ENCODE measurements at regions not wholly inside any gene's neighbourhood (a gene's known extent, or its start where the extent isn't known, plus 50 kb on each side); places are given as distances from the start of the nearest gene placed in this dataset.

GRCh38 chr16:16966439-16966838, 504.3 kb downstream of the XYLT1 start:
- intact Hi-C loops (cut with micrococcal nuclease), result no loop called here
- no peak for DNase-seq
- Histone ChIP-seq H3K4me3 (ENCODE audit: low read length) (no peak overlapping the region), H3K27ac (ENCODE audit: low read length) (no peak overlapping the region), H3K4me1 (ENCODE audit: insufficient read depth, low read length) (no peaks in the 10 kb centered on the region), H3K9me3 (ENCODE audit: low read length) (no peaks in the 10 kb centered on the region), H3K9ac (ENCODE audit: low read length) (no peak overlapping the region), H3K79me2 (ENCODE audit: low read length) (no peaks in the 10 kb centered on the region), H3K4me2 (ENCODE audit: low read length) (no peak overlapping the region), H3K36me3 (ENCODE audit: low read depth, low read length) (no peaks in the 10 kb centered on the region), H4K20me1 (ENCODE audit: low read length) (no peaks in the 10 kb centered on the region), H3F3A (ENCODE audit: low read length, unreplicated experiment) (no peaks in the 10 kb centered on the region), H2AFZ (ENCODE audit: low read length) (no peak overlapping the region), H3K9me2 (replicated peaks; ENCODE audit: low read length) (no peaks in the 10 kb centered on the region), H3K27me3 (ENCODE audit: low read length) (no peaks in the 10 kb centered on the region)
- BruUV-seq (replicated peaks), result no TSS peak
- no peak for ATAC-seq
- POLR2A ChIA-PET (ENCODE audit: unreplicated experiment), result no interaction called here
- CTCF ChIA-PET, result no interaction called here
- no peak for TF ChIP-seq EZH2phosphoT487 (IDR thresholded peaks at IDR 0.05; ENCODE audit: borderline replicate concordance, low read length)
- TF ChIP-seq EZH2 (IDR thresholded peaks at IDR 0.05; ENCODE audit: low read length, unreplicated experiment), result no peak
- no peak for TF ChIP-seq CTCF (conservative IDR thresholded peaks at IDR 0.05; ENCODE audit: low read depth, low read length)

- Histone ChIP-seq H3F3A (ENCODE audit: low read length, unreplicated experiment) (no peaks in the 10 kb centered on the region), H3K27me3 (ENCODE audit: low read length) (no peaks in the 10 kb centered on the region), H3K79me2 (ENCODE audit: low read length) (no peaks in the 10 kb centered on the region), H3K4me3 (ENCODE audit: low read length) (no peak overlapping the region), H3K9me3 (ENCODE audit: low read length) (no peaks in the 10 kb centered on the region), H3K9me2 (replicated peaks; ENCODE audit: low read length) (no peaks in the 10 kb centered on the region), H4K20me1 (ENCODE audit: low read length) (no peaks in the 10 kb centered on the region), H3K27ac (ENCODE audit: low read length) (no peak overlapping the region), H3K9ac (ENCODE audit: low read length) (no peak overlapping the region), H3K4me1 (ENCODE audit: insufficient read depth, low read length) (no peaks in the 10 kb centered on the region), H2AFZ (ENCODE audit: low read length) (no peak overlapping the region), H3K36me3 (ENCODE audit: low read depth, low read length) (no peaks in the 10 kb centered on the region), H3K4me2 (ENCODE audit: low read length) (no peak overlapping the region)
- POLR2A ChIA-PET (ENCODE audit: unreplicated experiment), result no interaction called here
- CTCF ChIA-PET, result no interaction called here
- TF ChIP-seq CTCF (conservative IDR thresholded peaks at IDR 0.05; ENCODE audit: low read depth, low read length) (no peak), EZH2phosphoT487 (IDR thresholded peaks at IDR 0.05; ENCODE audit: borderline replicate concordance, low read length) (no peak), EZH2 (IDR thresholded peaks at IDR 0.05; ENCODE audit: low read length, unreplicated experiment) (no peak)
- DNase-seq, result no peak
- ATAC-seq, result no peak
- no TSS peak for BruUV-seq (replicated peaks)
- intact Hi-C loops (cut with micrococcal nuclease), result no loop called here
Measured at GRCh38 chr16:16971042-16971441, 499.7 kb downstream of the XYLT1 start.

- H3K4me3 ChIP-seq (ENCODE audit: low read length), result no peak overlapping the region
- no peak overlapping the region for H3K27ac ChIP-seq (ENCODE audit: low read length)
- no peaks in the 10 kb centered on the region for H3K79me2 ChIP-seq (ENCODE audit: low read length)
- H3K27me3 ChIP-seq (ENCODE audit: low read length), result no peaks in the 10 kb centered on the region
- TF ChIP-seq EZH2phosphoT487 (IDR thresholded peaks at IDR 0.05; ENCODE audit: borderline replicate concordance, low read length) (no peak), CTCF (conservative IDR thresholded peaks at IDR 0.05; ENCODE audit: low read depth, low read length) (no peak), EZH2 (IDR thresholded peaks at IDR 0.05; ENCODE audit: low read length, unreplicated experiment) (no peak)
- no peaks in the 10 kb centered on the region for H4K20me1 ChIP-seq (ENCODE audit: low read length)
- no peak overlapping the region for H3K4me2 ChIP-seq (ENCODE audit: low read length)
- no peak overlapping the region for H2AFZ ChIP-seq (ENCODE audit: low read length)
- no peaks in the 10 kb centered on the region for H3K4me1 ChIP-seq (ENCODE audit: insufficient read depth, low read length)
- ChIA-PET CTCF (no interaction called here), POLR2A (ENCODE audit: unreplicated experiment) (no interaction called here)
- no peaks in the 10 kb centered on the region for H3F3A ChIP-seq (ENCODE audit: low read length, unreplicated experiment)
- H3K36me3 ChIP-seq (ENCODE audit: low read depth, low read length), result no peaks in the 10 kb centered on the region
- ATAC-seq (no peak), DNase-seq (no peak)
- H3K9me2 ChIP-seq (replicated peaks; ENCODE audit: low read length), result no peaks in the 10 kb centered on the region
- H3K9me3 ChIP-seq (ENCODE audit: low read length), result no peaks in the 10 kb centered on the region
- intact Hi-C loops (cut with micrococcal nuclease), result no loop called here
- no TSS peak for BruUV-seq (replicated peaks)
- H3K9ac ChIP-seq (ENCODE audit: low read length), result no peak overlapping the region
Measured at GRCh38 chr16:16972831-16973230, 497.9 kb downstream of the XYLT1 start.
